ENCODE measurements at regions not wholly inside any gene's neighbourhood (a gene's known extent, or its start where the extent isn't known, plus 50 kb on each side); places are given as distances from the start of the nearest gene placed in this dataset.
"Not testable (repeated sequence)": the region's sequence is repeated elsewhere in the genome, so short reads cannot be mapped to it uniquely, and the experiment has no call there.

DNA sequence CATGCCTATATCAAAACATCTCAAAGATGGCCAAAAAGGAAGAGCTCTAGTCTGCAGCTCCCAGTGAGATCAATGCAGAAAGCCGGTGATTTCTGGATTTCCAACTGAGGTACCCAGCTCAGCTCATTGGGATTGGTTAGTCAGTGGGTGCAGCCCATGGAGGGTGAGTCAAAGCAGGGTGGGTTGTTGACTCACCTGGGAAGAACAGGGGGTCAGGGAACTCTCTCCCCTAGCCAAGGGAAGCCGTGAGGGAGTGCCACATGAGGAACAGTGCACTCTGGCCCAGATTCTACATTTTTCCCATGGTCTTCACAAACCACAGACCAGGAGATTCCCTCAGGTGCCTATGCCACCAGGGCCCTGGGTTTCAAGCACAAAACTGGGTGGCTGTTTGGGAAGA, 57.3 kb upstream of the FGF16 start:
- TF ChIP-seq, protein P1, sequence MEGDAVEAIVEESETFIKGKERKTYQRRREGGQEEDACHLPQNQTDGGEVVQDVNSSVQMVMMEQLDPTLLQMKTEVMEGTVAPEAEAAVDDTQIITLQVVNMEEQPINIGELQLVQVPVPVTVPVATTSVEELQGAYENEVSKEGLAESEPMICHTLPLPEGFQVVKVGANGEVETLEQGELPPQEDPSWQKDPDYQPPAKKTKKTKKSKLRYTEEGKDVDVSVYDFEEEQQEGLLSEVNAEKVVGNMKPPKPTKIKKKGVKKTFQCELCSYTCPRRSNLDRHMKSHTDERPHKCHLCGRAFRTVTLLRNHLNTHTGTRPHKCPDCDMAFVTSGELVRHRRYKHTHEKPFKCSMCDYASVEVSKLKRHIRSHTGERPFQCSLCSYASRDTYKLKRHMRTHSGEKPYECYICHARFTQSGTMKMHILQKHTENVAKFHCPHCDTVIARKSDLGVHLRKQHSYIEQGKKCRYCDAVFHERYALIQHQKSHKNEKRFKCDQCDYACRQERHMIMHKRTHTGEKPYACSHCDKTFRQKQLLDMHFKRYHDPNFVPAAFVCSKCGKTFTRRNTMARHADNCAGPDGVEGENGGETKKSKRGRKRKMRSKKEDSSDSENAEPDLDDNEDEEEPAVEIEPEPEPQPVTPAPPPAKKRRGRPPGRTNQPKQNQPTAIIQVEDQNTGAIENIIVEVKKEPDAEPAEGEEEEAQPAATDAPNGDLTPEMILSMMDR (optimal IDR thresholded peaks at IDR 0.05 in 1 of 3, IDR thresholded peaks at IDR 0.05 in 1 of 3, conservative IDR thresholded peaks at IDR 0.05 in 1 of 3; ENCODE audit: extremely low read depth in 1 of 3, insufficient read depth in 2 of 3, low read length in 3 of 3): no peak
- TF ChIP-seq EZH2 (IDR thresholded peaks at IDR 0.05; ENCODE audit: low read length): no peak
- no peaks in the 10 kb centered on the region for H3K27me3 ChIP-seq (ENCODE audit: control insufficient read depth, extremely low read depth, insufficient read depth, low read length)
- H3K27ac ChIP-seq (ENCODE audit: control insufficient read depth, insufficient read depth, low read length): no peak overlapping the region
- H3K4me2 ChIP-seq (ENCODE audit: control insufficient read depth, extremely low read depth, insufficient read depth, low read depth, low read length): no peak overlapping the region
- H3K36me3 ChIP-seq (ENCODE audit: control insufficient read depth in 2 of 2, extremely low read depth in 1 of 2, insufficient read depth in 2 of 2, low read length in 2 of 2): no peaks in the 10 kb centered on the region
- H2AFZ ChIP-seq (ENCODE audit: control insufficient read depth, low read length): no peak overlapping the region
- no peak for FAIRE-seq
- no peaks in the 10 kb centered on the region for H4K20me1 ChIP-seq (ENCODE audit: control insufficient read depth, extremely low read depth, insufficient read depth, low read length)
- no peaks in the 10 kb centered on the region for H3K9me1 ChIP-seq (ENCODE audit: control insufficient read depth, extremely low read depth, insufficient read depth, low read length)
- no peaks in the 10 kb centered on the region for H3K4me1 ChIP-seq (ENCODE audit: control insufficient read depth, extremely low read depth, insufficient read depth, low read length)
- H3K79me2 ChIP-seq (ENCODE audit: control insufficient read depth, insufficient read depth, low read length): no peaks in the 10 kb centered on the region
- DNase-seq (ENCODE audit: low read depth, low spot score): no peak
- no peaks in the 10 kb centered on the region for H3K9me3 ChIP-seq (ENCODE audit: control insufficient read depth, low read depth, low read length)
- dilution Hi-C loops (cut with MboI; ENCODE audit: extremely low pct_ligation_motif_present, low sequenced_read_pairs): no loop called here
- H3K9ac ChIP-seq (ENCODE audit: control insufficient read depth, extremely low read depth, insufficient read depth, low read length): no peak overlapping the region
- H3K4me3 ChIP-seq (ENCODE audit: control insufficient read depth in 2 of 3, extremely low read depth in 1 of 3, insufficient read depth in 2 of 3, low read depth in 1 of 3, low read length in 3 of 3): no peak overlapping the region

DNA sequence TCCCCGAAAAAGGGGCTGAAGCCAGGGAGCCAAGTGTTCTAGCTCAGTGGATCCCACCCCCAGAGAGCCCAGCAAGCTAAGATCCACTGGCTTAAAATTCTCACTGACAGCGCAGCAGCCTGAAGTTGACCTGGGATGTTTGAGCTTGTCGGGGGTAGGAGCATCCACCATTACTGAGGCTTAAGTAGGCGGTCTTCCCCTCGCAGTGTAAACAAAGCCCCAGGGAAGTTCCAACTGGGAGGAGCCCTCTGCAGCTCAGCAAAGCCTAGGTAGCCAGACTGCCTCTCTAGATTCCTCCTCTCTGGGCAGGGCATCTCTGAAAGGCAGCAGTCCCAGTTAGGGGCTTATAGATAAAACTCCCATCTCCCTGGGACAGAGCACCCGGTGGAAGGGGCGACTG, 56.8 kb upstream of the FGF16 start:
- H3K79me2 ChIP-seq (ENCODE audit: control insufficient read depth, insufficient read depth, low read length); H3K4me2 ChIP-seq (ENCODE audit: control insufficient read depth, extremely low read depth, insufficient read depth, low read depth, low read length); dilution Hi-C loops (cut with MboI; ENCODE audit: extremely low pct_ligation_motif_present, low sequenced_read_pairs); H3K9ac ChIP-seq (ENCODE audit: control insufficient read depth, extremely low read depth, insufficient read depth, low read length); H2AFZ ChIP-seq (ENCODE audit: control insufficient read depth, low read length); H3K36me3 ChIP-seq (ENCODE audit: control insufficient read depth in 2 of 2, extremely low read depth in 1 of 2, insufficient read depth in 2 of 2, low read length in 2 of 2); H3K27me3 ChIP-seq (ENCODE audit: control insufficient read depth, extremely low read depth, insufficient read depth, low read length); H3K9me1 ChIP-seq (ENCODE audit: control insufficient read depth, extremely low read depth, insufficient read depth, low read length); H4K20me1 ChIP-seq (ENCODE audit: control insufficient read depth, extremely low read depth, insufficient read depth, low read length); H3K27ac ChIP-seq (ENCODE audit: control insufficient read depth, insufficient read depth, low read length); H3K4me3 ChIP-seq (ENCODE audit: control insufficient read depth in 2 of 3, extremely low read depth in 1 of 3, insufficient read depth in 2 of 3, low read depth in 1 of 3, low read length in 3 of 3); FAIRE-seq; H3K4me1 ChIP-seq (ENCODE audit: control insufficient read depth, extremely low read depth, insufficient read depth, low read length); DNase-seq (ENCODE audit: low read depth, low spot score); H3K9me3 ChIP-seq (ENCODE audit: control insufficient read depth, low read depth, low read length): not testable (repeated sequence)

DNA sequence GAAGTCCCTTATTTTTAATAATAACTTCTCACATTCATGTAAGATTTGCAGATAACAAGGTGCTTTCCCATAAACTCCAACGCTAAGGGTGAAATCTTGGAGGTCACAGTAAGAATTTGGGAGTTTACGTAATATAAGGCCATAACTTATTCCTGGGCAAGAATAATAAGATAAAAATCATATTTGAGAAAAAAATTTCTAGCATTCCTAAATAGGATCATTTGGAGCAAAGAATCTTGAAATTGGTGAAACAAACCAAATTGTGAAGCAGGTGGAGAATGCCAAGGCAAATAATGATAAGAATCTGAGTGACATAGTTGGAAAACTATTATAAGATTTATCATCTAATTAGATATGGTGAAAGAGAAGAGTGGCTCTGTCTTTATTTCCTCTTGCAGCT, 50.4 kb upstream of the FGF16 start:
- Histone ChIP-seq H3K79me2 (ENCODE audit: control insufficient read depth, insufficient read depth, low read length) (no peaks in the 10 kb centered on the region), H3K36me3 (ENCODE audit: control insufficient read depth in 2 of 2, extremely low read depth in 1 of 2, insufficient read depth in 2 of 2, low read length in 2 of 2) (no peaks in the 10 kb centered on the region), H3K9me1 (ENCODE audit: control insufficient read depth, extremely low read depth, insufficient read depth, low read length) (no peaks in the 10 kb centered on the region), H3K4me2 (ENCODE audit: control insufficient read depth, extremely low read depth, insufficient read depth, low read depth, low read length) (no peak overlapping the region), H3K4me1 (ENCODE audit: control insufficient read depth, extremely low read depth, insufficient read depth, low read length) (no peaks in the 10 kb centered on the region), H4K20me1 (ENCODE audit: control insufficient read depth, extremely low read depth, insufficient read depth, low read length) (no peaks in the 10 kb centered on the region), H3K9me3 (ENCODE audit: control insufficient read depth, low read depth, low read length) (no peaks in the 10 kb centered on the region), H3K9ac (ENCODE audit: control insufficient read depth, extremely low read depth, insufficient read depth, low read length) (no peak overlapping the region), H3K27me3 (ENCODE audit: control insufficient read depth, extremely low read depth, insufficient read depth, low read length) (no peaks in the 10 kb centered on the region), H2AFZ (ENCODE audit: control insufficient read depth, low read length) (no peak overlapping the region), H3K4me3 (ENCODE audit: control insufficient read depth in 2 of 3, extremely low read depth in 1 of 3, insufficient read depth in 2 of 3, low read depth in 1 of 3, low read length in 3 of 3) (no peak overlapping the region), H3K27ac (ENCODE audit: control insufficient read depth, insufficient read depth, low read length) (no peak overlapping the region)
- no peak for FAIRE-seq
- TF ChIP-seq EZH2 (IDR thresholded peaks at IDR 0.05; ENCODE audit: low read length): no peak
- TF ChIP-seq, protein P1 (optimal IDR thresholded peaks at IDR 0.05 in 1 of 3, IDR thresholded peaks at IDR 0.05 in 1 of 3, conservative IDR thresholded peaks at IDR 0.05 in 1 of 3; ENCODE audit: extremely low read depth in 1 of 3, insufficient read depth in 2 of 3, low read length in 3 of 3): no peak
- no peak for DNase-seq (ENCODE audit: low read depth, low spot score)
- dilution Hi-C loops (cut with MboI; ENCODE audit: extremely low pct_ligation_motif_present, low sequenced_read_pairs): no loop called here
